ENCODE measurements at regions not wholly inside any gene's neighbourhood (a gene's known extent, or its start where the extent isn't known, plus 50 kb on each side); places are given as distances from the start of the nearest gene placed in this dataset.

GRCh38 chr4:89541998-89542397 is 234.4 kb upstream of the GPRIN3 start:
- no peak for DNase-seq

- no peak for DNase-seq
Measured at GRCh38 chr4:89539797-89540711, 232.5 kb upstream of the GPRIN3 start.

- DNase-seq, result no peak
Measured at GRCh38 chr4:89539374-89539773, 231.8 kb upstream of the GPRIN3 start.

GRCh38 chr4:89538886-89539285 is 231.3 kb upstream of the GPRIN3 start:
- no peak for DNase-seq

GRCh38 chr4:89538171-89538570 is 230.6 kb upstream of the GPRIN3 start:
- DNase-seq, result no peak

GRCh38 chr4:89537281-89537680 is 229.7 kb upstream of the GPRIN3 start:
- DNase-seq, result no peak

DNA sequence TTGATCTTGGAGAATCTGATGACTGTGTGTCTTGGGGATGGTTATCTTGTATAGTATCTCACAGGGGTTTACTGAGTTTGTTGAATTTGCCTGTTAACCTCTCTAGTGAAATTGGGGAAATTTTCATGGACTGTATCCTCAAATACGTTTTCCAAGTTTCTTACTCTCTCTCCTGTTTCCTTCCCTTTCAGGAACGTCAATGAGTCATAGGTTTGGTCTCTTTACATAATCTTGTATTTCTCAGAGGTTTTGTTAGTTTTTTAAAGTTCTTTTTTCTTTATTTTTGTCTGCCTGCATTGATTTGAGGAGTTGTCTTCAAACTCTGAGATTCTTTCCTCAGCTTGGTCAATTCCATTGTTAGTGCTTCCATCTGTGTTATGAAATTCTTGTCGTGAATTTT is 227.7 kb upstream of the GPRIN3 start:
- DNase-seq, result no peak

- DNase-seq, result no peak
Measured at GRCh38 chr4:89534356-89534755, 226.8 kb upstream of the GPRIN3 start.

GRCh38 chr4:89531932-89532640 is 224.5 kb upstream of the GPRIN3 start:
- no peak for DNase-seq

DNA sequence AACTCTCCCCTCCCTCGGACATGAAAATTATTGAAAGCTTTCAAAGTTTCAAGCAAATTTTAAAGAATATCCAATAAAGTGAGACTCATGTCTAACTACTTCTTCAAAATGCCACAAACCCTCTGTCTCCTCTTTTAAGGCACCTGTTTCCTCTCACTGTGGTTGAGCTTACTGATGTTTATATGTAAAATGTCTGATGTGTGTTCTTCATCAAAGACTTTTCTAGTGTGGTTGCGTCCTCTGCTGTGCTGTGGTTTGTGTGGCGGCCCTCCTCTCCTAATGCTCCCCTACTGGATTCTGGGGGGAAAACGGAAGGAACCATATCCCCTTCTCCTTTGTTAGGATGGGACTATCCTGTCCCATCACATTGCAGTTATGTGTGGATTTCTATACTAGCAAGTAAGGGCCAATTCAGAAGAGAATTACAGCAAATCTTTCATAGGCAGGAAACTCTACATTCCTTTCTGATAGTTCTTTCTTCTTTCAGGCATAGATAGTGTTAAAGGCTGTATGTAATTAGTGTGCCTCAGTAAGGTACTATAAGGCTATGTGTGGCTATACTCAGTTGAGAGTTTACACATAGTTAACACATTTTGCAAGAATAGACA is 221.0 kb upstream of the GPRIN3 start:
- no peak for DNase-seq

DNA sequence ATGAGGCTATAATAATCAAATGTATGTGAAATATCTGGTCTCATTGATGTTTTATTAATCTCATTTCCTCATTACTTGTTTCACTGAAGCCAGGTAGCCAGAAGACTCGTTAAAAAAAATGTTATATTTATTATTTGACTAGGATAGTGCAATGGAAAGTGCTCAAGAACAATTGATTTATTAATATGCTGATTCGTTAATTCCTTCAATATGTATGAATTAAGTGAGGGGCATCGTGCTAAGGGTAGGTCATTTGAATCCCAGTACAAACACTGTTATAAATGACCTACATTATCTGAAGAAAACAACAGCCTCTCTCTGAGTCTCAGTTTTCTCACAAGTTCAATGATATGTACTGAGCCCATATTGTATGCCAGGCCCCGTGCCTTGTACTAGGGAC is 214.2 kb upstream of the GPRIN3 start:
- DNase-seq, result no peak

- no peak for DNase-seq
Measured at GRCh38 chr4:89519771-89520320, 212.2 kb upstream of the GPRIN3 start.

GRCh38 chr4:89518259-89518658 is 210.7 kb upstream of the GPRIN3 start:
- no peak for DNase-seq

DNA sequence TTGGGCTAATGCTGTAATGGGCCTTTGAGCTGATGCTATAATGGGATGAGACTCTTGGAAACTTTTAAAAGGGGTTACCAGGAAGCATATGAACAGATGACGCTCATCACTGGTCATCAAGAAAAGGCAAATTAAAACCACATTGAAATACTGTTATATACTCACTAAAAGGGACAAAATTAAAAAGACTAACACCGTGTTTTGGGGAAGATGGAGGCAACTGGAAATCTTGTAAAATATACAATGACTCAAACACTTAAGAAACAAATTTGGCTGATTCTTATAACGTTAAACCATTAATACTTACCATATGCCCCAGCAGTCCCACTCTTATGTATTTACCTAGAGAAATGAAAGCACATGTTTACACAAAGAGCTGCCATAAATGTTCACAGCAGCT is 207.2 kb upstream of the GPRIN3 start:
- no peak for DNase-seq

DNA sequence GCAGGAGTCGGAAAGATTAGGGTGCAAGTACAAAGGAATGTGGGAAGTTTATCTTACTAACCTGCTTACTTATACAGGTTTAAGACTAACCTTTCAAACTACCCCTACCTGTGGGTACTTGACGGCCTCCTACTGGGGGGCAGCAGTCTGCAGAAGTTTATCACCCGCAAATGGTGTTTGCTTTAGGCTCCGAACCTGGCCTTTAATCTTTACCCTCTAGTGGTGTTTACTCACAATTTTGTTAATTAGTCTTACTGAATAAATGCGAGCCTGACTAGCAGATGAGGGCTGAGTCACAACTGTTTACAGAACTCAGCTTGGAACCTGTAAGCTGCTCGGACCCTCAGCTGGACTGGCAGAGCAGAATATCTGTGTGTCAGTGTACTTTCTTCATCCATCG is 204.2 kb upstream of the GPRIN3 start:
- no peak for DNase-seq

GRCh38 chr4:89509708-89510281 is 202.2 kb upstream of the GPRIN3 start:
- no peak for DNase-seq

- no peak for DNase-seq
Measured at GRCh38 chr4:89506866-89507491, 199.4 kb upstream of the GPRIN3 start.

DNA sequence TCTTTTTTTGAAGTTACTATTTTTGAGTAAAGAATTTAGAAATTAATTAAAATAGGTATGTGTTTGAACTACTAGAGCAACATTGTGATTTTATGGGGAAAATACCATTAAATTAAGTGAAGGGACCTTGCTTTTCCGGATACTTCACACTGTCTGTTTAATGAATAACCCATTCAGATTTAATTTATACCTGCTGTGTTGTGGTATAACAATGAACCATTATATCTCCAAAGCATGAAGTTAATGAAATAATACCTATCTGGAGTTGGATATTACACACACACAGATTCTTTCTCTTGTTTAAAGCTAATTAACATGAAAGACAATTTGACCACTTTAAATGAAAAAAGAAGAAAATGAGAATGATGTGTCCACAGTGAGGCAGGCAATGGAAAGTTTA is 195.0 kb upstream of the GPRIN3 start:
- DNase-seq, result no peak

DNA sequence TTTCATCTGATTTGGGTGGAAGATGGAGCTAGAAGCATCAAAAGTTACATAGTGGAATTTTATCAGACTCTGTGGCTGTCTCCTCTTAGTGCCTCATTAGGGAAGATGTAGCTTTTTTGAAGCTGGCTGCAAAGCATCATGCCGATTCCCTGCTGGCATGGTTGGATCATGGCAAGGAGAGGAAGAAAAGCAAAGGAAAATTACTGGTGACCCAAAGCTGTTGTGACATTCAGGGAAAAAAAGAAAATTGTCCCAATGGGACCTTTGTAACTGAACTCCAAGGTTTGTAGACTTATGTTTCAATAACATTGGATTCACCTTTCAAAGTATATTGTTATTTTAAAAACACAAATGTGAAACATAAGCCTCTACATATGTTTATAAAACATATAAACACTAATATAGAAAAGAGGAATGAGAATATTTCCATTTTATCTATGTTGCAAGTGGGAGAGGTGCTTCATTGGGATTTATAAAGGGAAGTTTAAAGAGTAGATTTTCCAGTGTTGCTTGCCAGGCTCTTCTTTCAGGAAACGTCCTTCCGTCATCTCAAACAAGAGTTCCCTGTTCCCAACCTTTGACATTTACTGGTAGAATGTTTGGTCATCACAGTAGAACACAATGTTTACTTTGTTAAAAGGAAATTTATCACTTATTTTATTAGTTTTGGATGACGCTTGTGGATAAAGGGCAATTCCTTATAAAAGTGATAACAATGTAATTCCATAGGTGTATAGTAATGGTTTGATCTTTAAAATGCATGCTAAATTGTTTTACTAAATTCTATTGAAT is 190.1 kb upstream of the GPRIN3 start:
- DNase-seq, result no peak

GRCh38 chr4:89496851-89497250 is 189.3 kb upstream of the GPRIN3 start:
- DNase-seq, result no peak

- DNase-seq, result no peak
Measured at GRCh38 chr4:89493367-89493766, 185.8 kb upstream of the GPRIN3 start.

- no peak for DNase-seq
Measured at GRCh38 chr4:89492581-89493071, 185.0 kb upstream of the GPRIN3 start.
